Right forelimb (tissue), 1 donor: ENCODE measurements at regions not wholly inside any gene's neighbourhood (a gene's known extent, or its start where the extent isn't known, plus 50 kb on each side); places are given as distances from the start of the nearest gene placed in this dataset.

Experiments
- DNase-seq: peaks from one replicate; pipeline ENCODE4 v3.0.0-alpha.2; 2018

GRCh38 chr20:10724449-10725173, 50.8 kb upstream of the JAG1 start:
- no peak for DNase-seq

- no peak for DNase-seq
These were observed 55.3 kb upstream of the JAG1 start for GRCh38 chr20:10728873-10729670.

- no peak for DNase-seq
These were observed 56.0 kb upstream of the JAG1 start for GRCh38 chr20:10729785-10730184.

GRCh38 chr20:10730629-10731183, 56.9 kb upstream of the JAG1 start:
- DNase-seq: no peak

GRCh38 chr20:10731190-10731965, 57.6 kb upstream of the JAG1 start:
- no peak for DNase-seq

- no peak for DNase-seq
These were observed 59.3 kb upstream of the JAG1 start for GRCh38 chr20:10733122-10733521.

- DNase-seq: no peak
These were observed 61.6 kb upstream of the JAG1 start for GRCh38 chr20:10735195-10735949.

GRCh38 chr20:10739134-10739533, 65.3 kb upstream of the JAG1 start:
- no peak for DNase-seq

- no peak for DNase-seq
These were observed 65.8 kb upstream of the JAG1 start for GRCh38 chr20:10739566-10739965.

- no peak for DNase-seq
These were observed 67.3 kb upstream of the JAG1 start for GRCh38 chr20:10741060-10741459.

- DNase-seq: no peak
These were observed 72.0 kb upstream of the JAG1 start for GRCh38 chr20:10745790-10746189.

- DNase-seq: no peak
These were observed 73.2 kb upstream of the JAG1 start for GRCh38 chr20:10747019-10747418.

- DNase-seq: no peak
These were observed 75.3 kb upstream of the JAG1 start for GRCh38 chr20:10749084-10749483.

- DNase-seq: no peak
These were observed 78.4 kb upstream of the JAG1 start for GRCh38 chr20:10752206-10752605.

- no peak for DNase-seq
These were observed 81.0 kb upstream of the JAG1 start for GRCh38 chr20:10754824-10755223.

GRCh38 chr20:10758446-10758845, 84.6 kb upstream of the JAG1 start:
- DNase-seq: no peak

GRCh38 chr20:10761232-10761631, 87.4 kb upstream of the JAG1 start:
- no peak for DNase-seq

- DNase-seq: no peak
These were observed 88.0 kb upstream of the JAG1 start for GRCh38 chr20:10761786-10762185.

- no peak for DNase-seq
These were observed 88.4 kb upstream of the JAG1 start for GRCh38 chr20:10762216-10762615.

GRCh38 chr20:10763112-10763511, 89.3 kb upstream of the JAG1 start:
- no peak for DNase-seq

- DNase-seq: no peak
These were observed 95.9 kb upstream of the JAG1 start for GRCh38 chr20:10769700-10770099.

- DNase-seq: no peak
These were observed 97.0 kb upstream of the JAG1 start for GRCh38 chr20:10770753-10771152.
